K562 (cell line): ENCODE measurements at regions not wholly inside any gene's neighbourhood (a gene's known extent, or its start where the extent isn't known, plus 50 kb on each side); places are given as distances from the start of the nearest gene placed in this dataset.

Experiments
- E2F3 ChIP-seq: fragments of 250-450 bp; sonication (Bioruptor Pico); IDR thresholded peaks from 2 replicates; pipeline ENCODE4 v1.4.0; 2020; ENCODE audit warnings: mild to moderate bottlenecking
- HNRNPL ChIP-seq: fragments of 200-400 bp; formaldehyde crosslinking; IDR thresholded peaks from 2 replicates; pipeline ENCODE4 v1.6.1; 2017; ENCODE audit warnings: low read depth, mild to moderate bottlenecking, low read length
- RBM22 ChIP-seq: fragments of 200-400 bp; formaldehyde crosslinking; IDR thresholded peaks from 2 replicates; pipeline ENCODE4 v1.6.1; 2018; ENCODE audit warnings: low read length, low read depth; ENCODE audit not compliant: poor library complexity, severe bottlenecking
- TF ChIP-seq, protein P1 (sequence below): IDR thresholded peaks from 3 replicates; pipeline ENCODE4 v1.6.1; 2011; ENCODE audit warnings: borderline replicate concordance, mild to moderate bottlenecking, moderate library complexity; ENCODE audit not compliant: insufficient read length; ENCODE audit errors: extremely low read depth
- TF ChIP-seq, protein P2 (sequence below): fragments of 250-450 bp; sonication (Bioruptor Pico); IDR thresholded peaks from 2 replicates; pipeline ENCODE4 v1.4.0; 2020; ENCODE audit warnings: mild to moderate bottlenecking
- TF ChIP-seq, protein P3 (sequence below), 2 experiments: fragments of 450-650 bp in 1 of 2; sonication (generic) in 1 of 2; formaldehyde crosslinking; conservative IDR thresholded peaks; 2 replicates each; pipeline versions ENCODE4 v1.4.0 to v1.8.1; 2020 to 2022; ENCODE audit warnings: mild to moderate bottlenecking in 1 of 2, missing genetic modification reagents in 1 of 2

DNA sequence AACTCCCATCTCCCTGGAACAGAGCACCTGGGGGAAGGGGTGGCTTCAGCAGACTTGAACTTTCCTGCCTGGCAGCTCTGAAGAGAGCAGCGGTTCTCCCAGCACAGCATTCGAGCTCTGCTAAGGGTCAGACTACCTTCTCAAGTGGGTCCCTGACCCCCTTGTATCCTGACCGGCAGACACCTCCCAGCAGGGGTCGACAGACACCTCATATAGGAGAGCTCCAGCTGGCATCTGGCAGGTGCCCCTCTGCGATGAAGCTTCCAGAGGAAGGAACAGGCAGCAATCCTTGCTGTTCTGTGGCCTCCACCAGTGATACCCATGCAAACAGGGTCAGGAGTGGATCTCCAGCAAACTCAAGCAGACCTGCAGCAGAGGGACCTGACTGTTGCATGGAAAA is 244.1 kb upstream of the RASGEF1B start (continued):
- TF ChIP-seq, protein P1, sequence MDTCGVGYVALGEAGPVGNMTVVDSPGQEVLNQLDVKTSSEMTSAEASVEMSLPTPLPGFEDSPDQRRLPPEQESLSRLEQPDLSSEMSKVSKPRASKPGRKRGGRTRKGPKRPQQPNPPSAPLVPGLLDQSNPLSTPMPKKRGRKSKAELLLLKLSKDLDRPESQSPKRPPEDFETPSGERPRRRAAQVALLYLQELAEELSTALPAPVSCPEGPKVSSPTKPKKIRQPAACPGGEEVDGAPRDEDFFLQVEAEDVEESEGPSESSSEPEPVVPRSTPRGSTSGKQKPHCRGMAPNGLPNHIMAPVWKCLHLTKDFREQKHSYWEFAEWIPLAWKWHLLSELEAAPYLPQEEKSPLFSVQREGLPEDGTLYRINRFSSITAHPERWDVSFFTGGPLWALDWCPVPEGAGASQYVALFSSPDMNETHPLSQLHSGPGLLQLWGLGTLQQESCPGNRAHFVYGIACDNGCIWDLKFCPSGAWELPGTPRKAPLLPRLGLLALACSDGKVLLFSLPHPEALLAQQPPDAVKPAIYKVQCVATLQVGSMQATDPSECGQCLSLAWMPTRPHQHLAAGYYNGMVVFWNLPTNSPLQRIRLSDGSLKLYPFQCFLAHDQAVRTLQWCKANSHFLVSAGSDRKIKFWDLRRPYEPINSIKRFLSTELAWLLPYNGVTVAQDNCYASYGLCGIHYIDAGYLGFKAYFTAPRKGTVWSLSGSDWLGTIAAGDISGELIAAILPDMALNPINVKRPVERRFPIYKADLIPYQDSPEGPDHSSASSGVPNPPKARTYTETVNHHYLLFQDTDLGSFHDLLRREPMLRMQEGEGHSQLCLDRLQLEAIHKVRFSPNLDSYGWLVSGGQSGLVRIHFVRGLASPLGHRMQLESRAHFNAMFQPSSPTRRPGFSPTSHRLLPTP, result no peak
- TF ChIP-seq, protein P2, sequence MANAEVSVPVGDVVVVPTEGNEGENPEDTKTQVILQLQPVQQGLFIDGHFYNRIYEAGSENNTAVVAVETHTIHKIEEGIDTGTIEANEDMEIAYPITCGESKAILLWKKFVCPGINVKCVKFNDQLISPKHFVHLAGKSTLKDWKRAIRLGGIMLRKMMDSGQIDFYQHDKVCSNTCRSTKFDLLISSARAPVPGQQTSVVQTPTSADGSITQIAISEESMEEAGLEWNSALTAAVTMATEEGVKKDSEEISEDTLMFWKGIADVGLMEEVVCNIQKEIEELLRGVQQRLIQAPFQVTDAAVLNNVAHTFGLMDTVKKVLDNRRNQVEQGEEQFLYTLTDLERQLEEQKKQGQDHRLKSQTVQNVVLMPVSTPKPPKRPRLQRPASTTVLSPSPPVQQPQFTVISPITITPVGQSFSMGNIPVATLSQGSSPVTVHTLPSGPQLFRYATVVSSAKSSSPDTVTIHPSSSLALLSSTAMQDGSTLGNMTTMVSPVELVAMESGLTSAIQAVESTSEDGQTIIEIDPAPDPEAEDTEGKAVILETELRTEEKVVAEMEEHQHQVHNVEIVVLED (CRISPR knock-in tag), result no peak
- TF ChIP-seq E2F3 (CRISPR knock-in tag) (no peak), HNRNPL (no peak), RBM22 (no peak)
- TF ChIP-seq, protein P3, sequence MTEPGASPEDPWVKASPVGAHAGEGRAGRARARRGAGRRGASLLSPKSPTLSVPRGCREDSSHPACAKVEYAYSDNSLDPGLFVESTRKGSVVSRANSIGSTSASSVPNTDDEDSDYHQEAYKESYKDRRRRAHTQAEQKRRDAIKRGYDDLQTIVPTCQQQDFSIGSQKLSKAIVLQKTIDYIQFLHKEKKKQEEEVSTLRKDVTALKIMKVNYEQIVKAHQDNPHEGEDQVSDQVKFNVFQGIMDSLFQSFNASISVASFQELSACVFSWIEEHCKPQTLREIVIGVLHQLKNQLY (CRISPR knock-in tag; conservative IDR thresholded peaks at IDR 0.05), result no peak
